ENCODE measurements at regions not wholly inside any gene's neighbourhood (a gene's known extent, or its start where the extent isn't known, plus 50 kb on each side); places are given as distances from the start of the nearest gene placed in this dataset.

GRCh38 chr2:15058015-15058720, 425.7 kb downstream of the LRATD1 start:
- ATAC-seq = no peak
- TF ChIP-seq TCF4 (CRISPR knock-in tag; IDR thresholded peaks at IDR 0.05; ENCODE audit: borderline replicate concordance) = 0 out of 2 replicates have a peak, but pooled peaks have one; percentile 15
- no peak for TF ChIP-seq ZNF565 (CRISPR knock-in tag; conservative IDR thresholded peaks at IDR 0.05; ENCODE audit: low read depth)

DNA sequence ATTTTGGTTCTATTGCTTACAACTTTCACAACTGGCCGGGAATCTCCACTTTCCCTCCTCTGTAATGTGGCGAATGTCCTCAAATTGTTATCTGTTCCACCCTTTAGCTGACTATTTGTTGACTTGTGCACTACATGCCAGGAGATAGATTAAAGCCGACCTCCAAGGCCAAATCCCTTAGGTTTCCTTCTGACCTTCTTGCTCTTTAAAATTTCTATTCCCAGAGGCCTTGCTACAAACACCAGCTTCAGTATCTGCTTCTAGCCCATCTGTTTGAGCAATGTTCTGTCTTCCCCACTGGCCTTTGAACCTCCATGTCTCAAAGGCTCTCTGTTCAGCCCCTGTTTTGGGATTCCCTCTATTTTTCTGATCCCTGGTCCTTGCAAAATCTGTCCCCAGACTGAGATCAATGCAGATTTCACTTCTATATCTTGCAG, 426.2 kb downstream of the LRATD1 start:
- no peak for TF ChIP-seq BACH2 (CRISPR knock-in tag; IDR thresholded peaks at IDR 0.05; ENCODE audit: borderline replicate concordance)
- no peak for ATAC-seq

- no peak for ATAC-seq
- TF ChIP-seq PPARA (CRISPR knock-in tag; IDR thresholded peaks at IDR 0.05; ENCODE audit: borderline replicate concordance) = no peak
- no peak for TF ChIP-seq CSRNP3 (CRISPR knock-in tag; IDR thresholded peaks at IDR 0.05)
- no peak for TF ChIP-seq ZC3H10 (CRISPR knock-in tag; IDR thresholded peaks at IDR 0.05)
- no peak for TF ChIP-seq ISL1 (CRISPR knock-in tag; IDR thresholded peaks at IDR 0.05)
- no peak for TF ChIP-seq PATZ1 (CRISPR knock-in tag; IDR thresholded peaks at IDR 0.05; ENCODE audit: borderline replicate concordance)
- TF ChIP-seq ZFP30 (CRISPR knock-in tag; IDR thresholded peaks at IDR 0.05) = no peak
- TF ChIP-seq GLIS3 (CRISPR knock-in tag; IDR thresholded peaks at IDR 0.05) = no peak
- TF ChIP-seq BACH2 (CRISPR knock-in tag; IDR thresholded peaks at IDR 0.05; ENCODE audit: borderline replicate concordance) = no peak
- no peak for TF ChIP-seq TCF4 (CRISPR knock-in tag; IDR thresholded peaks at IDR 0.05; ENCODE audit: borderline replicate concordance)
- TF ChIP-seq ZNF70 (CRISPR knock-in tag; IDR thresholded peaks at IDR 0.05) = no peak
- TF ChIP-seq OSR1 (CRISPR knock-in tag; IDR thresholded peaks at IDR 0.05) = no peak
- no peak for TF ChIP-seq CSDC2 (CRISPR knock-in tag; IDR thresholded peaks at IDR 0.05)
- no peak for TF ChIP-seq ZFP3 (CRISPR knock-in tag; IDR thresholded peaks at IDR 0.05)
- no peak for TF ChIP-seq RARB (CRISPR knock-in tag; IDR thresholded peaks at IDR 0.05)
- no peak for TF ChIP-seq ZNF565 (CRISPR knock-in tag; conservative IDR thresholded peaks at IDR 0.05; ENCODE audit: low read depth)
- TF ChIP-seq, protein P1, sequence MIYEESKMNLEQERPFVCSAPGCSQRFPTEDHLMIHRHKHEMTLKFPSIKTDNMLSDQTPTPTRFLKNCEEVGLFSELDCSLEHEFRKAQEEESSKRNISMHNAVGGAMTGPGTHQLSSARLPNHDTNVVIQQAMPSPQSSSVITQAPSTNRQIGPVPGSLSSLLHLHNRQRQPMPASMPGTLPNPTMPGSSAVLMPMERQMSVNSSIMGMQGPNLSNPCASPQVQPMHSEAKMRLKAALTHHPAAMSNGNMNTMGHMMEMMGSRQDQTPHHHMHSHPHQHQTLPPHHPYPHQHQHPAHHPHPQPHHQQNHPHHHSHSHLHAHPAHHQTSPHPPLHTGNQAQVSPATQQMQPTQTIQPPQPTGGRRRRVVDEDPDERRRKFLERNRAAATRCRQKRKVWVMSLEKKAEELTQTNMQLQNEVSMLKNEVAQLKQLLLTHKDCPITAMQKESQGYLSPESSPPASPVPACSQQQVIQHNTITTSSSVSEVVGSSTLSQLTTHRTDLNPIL (CRISPR knock-in tag; IDR thresholded peaks at IDR 0.05; ENCODE audit: low read depth) = no peak
Measured at GRCh38 chr2:15059870-15060512, 427.5 kb downstream of the LRATD1 start.

GRCh38 chr2:15061268-15061667, 428.8 kb downstream of the LRATD1 start:
- no peak for ATAC-seq
- TF ChIP-seq ARNTL (CRISPR knock-in tag; IDR thresholded peaks at IDR 0.05; ENCODE audit: borderline replicate concordance, low read depth) (no peak), ZNF8 (CRISPR knock-in tag; IDR thresholded peaks at IDR 0.05) (no peak), ZC3H10 (CRISPR knock-in tag; IDR thresholded peaks at IDR 0.05) (no peak), CSRNP3 (CRISPR knock-in tag; IDR thresholded peaks at IDR 0.05) (no peak), ZFP30 (CRISPR knock-in tag; IDR thresholded peaks at IDR 0.05) (no peak), ZFP3 (CRISPR knock-in tag; IDR thresholded peaks at IDR 0.05) (no peak), RARB (CRISPR knock-in tag; IDR thresholded peaks at IDR 0.05) (no peak), BACH2 (CRISPR knock-in tag; IDR thresholded peaks at IDR 0.05; ENCODE audit: borderline replicate concordance) (no peak), ESRRG (CRISPR knock-in tag; IDR thresholded peaks at IDR 0.05) (no peak), SNAI2 (CRISPR knock-in tag; IDR thresholded peaks at IDR 0.05) (no peak), PATZ1 (CRISPR knock-in tag; IDR thresholded peaks at IDR 0.05; ENCODE audit: borderline replicate concordance) (no peak)
- TF ChIP-seq, protein P1 (CRISPR knock-in tag; IDR thresholded peaks at IDR 0.05; ENCODE audit: low read depth) = no peak
